NCI-H526 treated with DMSO at 0.1 percent for 48 hours (cell line): ENCODE measurements at regions not wholly inside any gene's neighbourhood (a gene's known extent, or its start where the extent isn't known, plus 50 kb on each side); places are given as distances from the start of the nearest gene placed in this dataset.
"Not testable (repeated sequence)": the region's sequence is repeated elsewhere in the genome, so short reads cannot be mapped to it uniquely, and the experiment has no call there.

Experiments
- DNase-seq: peaks from one replicate; lab custom pipeline; 2025; lab: John Stamatoyannopoulos, UW

DNA sequence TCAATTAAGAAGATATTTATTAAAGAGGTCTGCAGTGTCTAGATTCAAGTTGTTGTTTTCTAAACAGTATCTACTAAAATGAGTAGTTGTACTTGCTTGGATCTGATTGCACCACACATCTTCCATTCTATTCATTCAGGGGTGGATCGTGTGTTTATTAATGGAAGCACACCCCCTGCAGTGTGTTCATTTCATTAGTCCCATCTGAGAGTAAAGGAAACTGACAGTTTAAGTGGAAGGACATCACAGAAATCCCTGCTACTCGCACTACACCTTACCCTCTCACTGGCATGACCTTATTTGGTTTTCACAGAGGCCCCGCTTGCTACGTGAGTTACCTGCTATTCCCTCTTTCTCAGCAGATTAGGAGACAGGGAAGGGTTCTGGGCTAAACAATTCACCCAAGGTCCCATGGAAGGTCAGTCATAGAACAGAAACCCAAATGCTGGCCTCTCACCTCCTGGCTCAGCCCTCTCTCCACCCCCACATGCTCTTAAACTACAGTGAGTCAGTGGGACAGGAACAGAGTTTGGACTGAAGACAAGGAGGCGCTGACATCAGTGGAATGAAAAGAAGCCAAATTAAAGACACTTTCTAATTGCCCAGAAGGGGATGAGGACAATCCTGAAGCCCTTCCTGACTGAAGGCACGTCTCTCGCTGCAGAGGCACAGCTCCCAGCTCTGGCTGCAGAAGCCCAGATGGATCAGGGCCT lies 369.2 kb upstream of the NRP1 start:
- no peak for DNase-seq

DNA sequence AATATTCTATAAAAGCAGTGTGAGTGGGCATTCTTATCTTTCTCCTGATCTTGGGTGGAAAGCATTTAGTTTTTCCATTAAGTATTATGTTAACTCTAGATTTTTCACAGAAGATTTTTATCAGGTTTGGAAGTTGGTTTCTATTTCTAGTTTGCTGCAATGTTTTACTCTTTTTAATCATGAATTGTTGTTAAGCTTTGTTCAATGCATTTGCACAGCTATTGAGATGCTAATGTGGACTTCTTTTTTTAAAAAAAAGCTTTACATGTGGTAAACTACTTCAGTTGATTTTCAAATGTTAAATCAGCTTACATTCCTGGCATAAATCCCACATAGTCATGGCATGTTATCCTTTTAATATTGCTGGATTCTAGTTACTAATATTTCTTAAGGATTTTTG lies 363.6 kb upstream of the NRP1 start:
- DNase-seq: no peak

DNA sequence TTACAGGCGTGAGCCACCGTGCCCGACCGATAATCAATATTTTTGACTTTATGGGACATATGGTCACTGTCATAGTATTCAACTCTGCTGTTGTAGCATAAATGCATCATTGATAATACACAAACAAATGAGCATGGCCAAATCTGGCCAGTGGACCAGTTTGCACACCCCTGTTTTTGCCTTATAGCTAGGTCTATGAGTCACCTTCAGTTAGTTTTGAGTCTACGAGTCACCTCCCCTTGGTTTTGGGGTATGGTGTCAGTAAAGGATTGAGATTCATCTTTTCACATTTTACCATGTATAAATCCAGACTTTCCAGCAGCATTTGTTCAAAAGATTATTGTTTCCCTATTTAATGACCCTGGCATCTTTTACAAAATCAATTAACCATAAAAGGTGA lies 362.5 kb upstream of the NRP1 start:
- DNase-seq: no peak

DNA sequence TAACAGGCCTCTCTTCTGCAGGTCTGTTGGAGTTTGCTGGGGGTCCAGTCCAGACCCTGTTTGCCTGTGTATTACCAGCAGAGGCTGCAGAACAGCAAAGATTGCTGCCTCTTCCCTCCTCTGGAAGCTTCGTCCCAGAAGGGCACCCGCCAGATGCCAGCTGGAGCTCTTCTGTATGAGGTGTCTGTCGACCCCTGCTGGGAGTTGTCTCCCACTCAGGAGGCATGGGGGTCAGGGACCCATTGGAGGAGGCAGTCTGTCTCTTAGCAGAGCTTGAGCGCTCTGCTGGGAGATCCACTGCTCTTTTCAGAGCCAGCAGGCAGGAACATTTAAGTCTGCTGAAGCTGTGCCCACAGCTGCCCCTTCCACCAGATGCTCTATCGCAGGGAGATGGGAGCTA lies 361.1 kb upstream of the NRP1 start:
- DNase-seq: no peak

DNA sequence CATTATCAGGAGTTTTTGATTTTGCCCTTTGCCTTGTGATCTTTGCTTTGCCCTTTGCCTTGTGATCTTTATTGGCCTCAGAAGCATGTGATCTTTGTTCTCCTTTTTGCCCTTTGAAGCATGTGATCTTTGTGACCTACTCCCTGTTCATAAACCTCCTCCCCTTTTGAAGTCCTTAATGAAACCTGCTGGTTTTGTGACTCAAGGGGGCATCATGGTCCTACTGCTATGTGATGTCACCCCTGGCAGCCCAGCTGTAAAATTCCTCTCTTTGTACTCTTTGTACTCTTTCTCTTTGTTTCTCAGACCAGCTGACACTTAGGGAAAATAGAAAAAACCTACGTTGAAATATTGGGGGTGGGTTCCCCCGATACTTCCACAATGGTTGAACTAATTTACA lies 356.1 kb upstream of the NRP1 start:
- not testable (repeated sequence) for DNase-seq

DNA sequence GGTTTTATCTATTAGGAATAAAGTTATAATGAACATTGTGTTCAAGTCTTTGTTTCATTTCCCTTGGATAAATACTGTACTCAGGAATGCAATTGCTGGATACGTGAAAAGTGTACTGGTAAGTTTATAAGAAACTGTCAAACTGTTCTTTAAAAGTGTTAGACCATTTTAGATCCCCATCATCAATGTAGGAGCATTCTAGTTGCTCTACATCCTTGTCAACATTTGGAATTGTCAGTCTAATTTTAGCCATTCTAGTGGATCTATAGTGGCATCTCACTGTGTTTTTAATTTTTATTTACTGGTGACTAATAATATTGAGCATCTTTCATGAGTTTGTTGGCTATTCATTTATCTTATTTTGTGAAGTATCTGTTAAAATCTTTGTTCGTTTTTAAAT lies 354.0 kb upstream of the NRP1 start:
- DNase-seq: no peak

DNA sequence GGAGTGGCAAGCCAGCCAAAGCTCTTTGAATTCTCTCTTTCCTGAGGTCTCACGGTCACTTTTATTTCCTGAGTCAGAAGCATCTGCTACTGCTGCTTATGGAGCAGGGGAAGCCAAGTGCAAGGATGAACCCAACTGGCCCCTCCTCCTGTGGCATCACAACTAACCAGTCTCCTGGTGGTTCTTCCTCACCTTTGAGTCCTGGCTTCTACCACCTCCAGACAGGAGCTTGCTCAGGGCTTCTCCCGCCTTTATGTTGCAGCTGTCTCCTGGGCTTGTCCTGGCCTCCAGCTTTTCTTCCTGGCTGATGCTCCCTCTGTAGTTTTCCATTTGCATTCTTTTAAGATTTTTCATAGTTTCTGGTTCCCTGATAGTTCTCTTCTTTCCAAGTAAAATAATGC lies 349.7 kb upstream of the NRP1 start:
- DNase-seq: no peak

DNA sequence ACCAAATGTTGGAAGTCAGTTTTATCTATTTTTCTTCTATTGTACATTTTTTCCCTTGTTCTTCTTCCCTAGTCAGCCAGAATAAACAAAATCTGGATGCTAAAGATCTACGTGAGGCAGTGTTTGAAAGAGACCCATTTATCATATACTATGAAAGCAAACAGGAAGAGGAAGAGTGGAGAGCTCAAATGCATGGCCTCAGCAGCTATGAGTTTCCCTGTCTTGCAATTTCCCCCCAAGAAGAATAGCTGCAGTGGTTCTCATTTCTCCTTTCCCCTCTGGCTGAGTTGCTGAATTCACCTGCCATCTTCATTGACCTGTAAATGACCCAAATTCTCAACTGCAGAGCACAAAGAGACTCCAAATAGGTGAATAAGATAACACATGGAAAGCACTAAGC lies 347.1 kb upstream of the NRP1 start:
- no peak for DNase-seq

DNA sequence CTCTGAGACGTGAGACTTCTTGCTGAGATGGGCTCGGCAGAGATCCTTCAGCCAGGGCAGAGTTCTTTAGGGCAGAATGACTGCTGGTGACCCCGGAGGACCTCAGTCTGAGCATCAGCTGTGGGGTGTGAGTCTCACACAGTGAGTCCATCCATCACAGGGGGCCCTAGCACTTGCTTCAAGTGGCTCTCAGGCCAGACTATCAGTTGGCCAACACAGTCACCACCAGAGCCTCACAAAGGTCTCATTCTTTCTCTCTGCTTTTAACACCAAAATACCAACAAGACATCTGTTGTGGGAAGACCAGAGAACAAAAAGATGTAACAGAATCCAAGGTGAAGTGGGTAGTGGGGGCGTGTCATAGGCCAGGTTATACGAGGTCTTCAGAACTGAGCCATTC lies 345.6 kb upstream of the NRP1 start:
- no peak for DNase-seq

DNA sequence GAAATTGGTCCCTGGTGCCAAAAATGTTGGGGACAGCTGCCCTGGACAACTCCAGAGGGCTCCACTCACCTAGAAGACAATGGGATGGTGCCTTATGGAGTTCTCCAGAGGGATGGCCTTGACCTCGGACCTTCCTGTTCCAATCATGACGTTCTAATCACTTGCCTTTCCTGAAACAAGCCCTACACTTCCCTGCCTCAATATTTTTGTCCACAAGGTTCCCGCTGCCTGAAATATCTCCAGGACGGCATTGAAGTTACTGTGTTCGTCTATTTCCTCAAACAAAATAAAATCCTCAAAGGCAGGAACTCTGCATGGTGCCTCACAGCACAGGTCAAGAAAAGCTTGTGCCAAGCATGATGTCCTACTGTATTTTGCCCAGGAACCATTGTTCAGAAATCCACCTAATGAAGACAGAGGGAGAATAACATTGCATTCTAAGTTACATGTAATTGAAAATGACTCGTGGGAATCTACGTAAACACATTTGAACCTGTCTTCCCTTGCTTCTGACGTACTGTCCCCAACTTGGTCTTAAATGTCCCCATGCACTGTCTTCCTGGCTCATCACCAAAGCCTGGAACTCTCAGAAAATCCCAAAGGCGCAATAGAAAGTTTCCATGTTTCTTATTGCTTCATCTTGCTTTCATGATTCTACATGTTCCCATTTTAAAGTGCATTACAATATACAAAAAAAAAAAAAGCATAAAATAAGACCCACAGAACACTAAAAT lies 342.3 kb upstream of the NRP1 start:
- DNase-seq: no peak

DNA sequence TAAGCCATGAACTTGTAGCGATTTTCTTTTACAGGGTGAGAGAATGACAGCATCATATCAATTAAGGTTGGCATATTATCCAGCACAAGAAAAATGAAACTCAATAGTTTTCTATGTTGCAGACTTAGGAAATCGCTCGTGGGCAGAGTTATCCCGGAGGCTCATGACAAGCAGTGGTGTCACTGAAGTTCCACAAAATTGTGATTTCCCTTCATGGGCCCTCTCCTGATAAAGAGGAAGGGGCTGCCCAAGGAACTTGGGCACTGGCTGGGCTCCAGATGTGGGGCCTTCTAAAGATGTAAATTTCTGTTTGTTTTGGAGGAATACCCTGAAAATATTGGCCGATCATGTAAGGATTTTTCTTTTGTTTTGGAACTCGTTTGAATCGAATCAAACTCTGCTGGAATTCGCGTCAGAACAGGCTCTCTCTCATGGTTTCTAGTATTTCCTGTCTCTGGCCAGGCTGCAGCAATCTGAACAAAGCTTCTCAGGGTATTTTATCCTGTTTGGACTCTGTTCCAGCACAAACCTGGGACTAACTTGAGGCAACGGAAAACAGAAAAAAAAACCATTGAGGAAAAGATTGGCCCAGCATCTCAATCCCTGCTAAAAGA lies 340.6 kb upstream of the NRP1 start:
- DNase-seq: no peak

DNA sequence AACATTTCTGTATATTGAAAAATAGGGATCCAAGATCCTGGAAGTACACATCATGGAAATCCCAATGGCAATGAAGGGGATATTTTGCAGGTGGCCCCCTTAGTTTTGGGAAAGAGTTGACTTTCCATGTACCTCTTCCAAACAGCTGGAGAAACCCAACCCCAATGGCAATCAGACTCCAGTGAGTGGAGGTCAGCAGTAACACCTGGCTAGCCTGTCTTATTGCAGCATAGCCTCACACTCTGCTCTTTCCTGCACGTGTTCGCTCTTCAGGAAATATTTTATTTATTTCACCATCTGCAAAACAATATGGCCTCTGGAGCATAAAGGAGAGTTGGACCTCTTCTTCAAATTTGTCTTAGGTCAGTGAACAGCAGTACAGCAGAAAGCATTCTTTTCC lies 340.0 kb upstream of the NRP1 start:
- DNase-seq: no peak

DNA sequence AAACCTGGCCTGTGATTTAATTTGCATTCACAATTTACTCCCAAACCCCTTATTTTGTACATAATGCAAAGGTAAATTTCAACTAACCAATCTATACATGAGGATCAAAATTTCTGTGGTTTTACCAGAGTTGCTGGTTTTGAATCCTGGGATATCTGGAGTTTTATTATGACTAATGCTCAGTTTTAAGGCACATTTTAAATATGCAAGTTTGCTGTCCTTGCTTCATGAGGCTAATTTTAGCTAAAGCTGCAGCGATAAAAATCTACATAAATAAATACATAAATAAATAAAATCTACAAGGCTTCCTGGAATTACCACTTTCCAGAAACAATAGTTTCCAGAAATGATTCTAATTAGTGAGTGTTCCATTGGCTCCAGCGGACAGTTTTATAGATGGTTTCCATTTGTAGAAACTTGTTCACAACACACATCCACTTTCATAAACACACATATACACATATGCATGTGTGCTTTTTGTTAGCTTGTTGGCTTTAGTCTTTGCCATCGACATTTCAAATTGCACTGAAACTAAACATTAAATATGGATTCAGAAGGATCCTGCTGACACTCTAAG lies 339.5 kb upstream of the NRP1 start:
- no peak for DNase-seq

DNA sequence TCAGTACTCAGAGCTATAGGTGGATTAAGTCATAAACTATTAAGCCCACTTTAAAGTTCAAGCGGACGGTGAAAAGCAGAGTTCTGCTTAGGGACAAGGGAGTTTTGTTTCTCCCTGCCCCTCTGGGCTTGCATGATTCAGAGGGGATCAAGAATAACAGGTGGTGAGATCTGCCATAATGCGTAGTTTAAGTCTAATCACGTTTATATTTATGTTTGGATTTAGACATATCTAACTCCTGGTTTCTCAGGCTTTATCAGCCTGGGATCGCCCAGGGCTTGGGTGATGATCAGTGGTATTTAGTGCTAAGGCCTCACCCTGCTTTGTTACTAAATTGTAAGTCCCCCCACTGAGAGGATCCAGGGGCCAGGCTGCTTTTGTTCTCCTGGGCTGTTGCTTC lies 335.4 kb upstream of the NRP1 start:
- no peak for DNase-seq

DNA sequence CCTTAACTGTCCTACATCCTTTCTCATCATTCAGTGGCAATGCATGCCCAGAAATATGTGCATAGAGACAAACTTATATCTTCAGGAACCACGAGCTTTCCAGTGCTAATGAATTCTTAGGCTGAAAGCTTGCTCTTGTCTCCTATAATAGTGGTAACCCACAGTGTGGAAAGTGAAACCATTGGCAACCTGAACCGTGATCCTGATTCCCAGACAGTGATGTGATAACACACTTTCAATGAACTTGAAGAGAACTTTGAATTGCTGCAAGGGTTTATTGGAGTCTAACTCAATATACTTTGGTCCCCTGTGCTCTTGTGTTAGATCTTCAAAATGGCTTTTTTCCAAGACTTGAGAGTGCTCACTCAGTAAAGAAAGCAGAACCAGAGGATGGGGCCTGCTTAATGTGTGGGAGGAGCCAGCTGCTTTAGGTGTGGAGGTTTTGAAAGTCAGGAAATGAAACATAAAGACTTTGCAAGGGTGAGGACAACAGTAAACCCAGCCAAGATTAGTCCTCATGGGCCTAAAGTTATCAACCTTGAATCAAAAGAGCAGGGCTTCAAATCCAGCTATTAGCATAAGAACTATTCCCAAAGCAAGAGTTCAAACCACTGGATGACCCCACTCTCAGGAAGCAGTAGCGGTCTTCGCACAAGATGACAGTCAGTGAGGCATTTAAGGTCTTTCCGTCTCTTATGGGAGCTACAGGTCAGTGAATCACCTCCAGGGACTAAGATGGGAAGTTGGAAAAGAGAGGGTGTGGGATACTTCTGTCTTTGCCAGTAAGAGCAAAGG lies 332.4 kb upstream of the NRP1 start:
- DNase-seq: no peak

DNA sequence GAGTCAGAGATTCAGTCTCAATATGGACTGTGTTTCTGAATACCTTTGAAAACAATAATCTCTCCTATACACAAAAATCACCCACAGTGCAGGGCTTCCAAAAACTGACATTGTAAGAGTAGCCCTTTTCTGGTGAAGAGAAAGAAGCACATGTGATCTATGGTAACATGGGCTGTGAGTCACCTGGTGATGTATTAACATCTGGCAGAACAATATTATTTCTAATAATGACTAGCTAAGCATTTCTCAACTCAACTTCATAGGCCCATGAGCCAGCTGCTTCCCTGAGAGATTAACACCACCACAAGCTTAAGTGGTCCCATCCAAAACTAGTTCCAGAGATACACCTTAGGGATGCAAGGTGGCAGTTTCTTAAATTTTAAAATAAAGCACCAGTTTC lies 331.0 kb upstream of the NRP1 start:
- DNase-seq: no peak

DNA sequence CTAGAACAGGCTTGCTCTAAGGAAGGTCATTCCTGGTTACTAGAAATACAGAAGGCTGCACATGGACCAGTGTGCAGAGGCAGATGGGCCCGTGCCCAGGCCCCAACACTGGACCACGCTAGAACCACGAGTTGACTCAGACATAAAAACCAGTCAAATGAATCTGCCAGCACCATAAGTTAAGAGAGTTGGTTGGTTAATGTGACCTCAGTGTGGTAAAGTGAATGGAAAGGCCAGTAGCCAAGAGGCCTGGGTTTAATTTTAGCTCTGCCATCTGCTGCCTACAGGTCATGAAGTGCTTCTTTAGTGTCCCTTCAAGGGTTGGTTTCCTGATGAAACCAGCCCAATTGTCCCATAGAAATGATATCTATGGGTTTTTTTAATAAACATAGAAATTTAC lies 329.6 kb upstream of the NRP1 start:
- DNase-seq: no peak

DNA sequence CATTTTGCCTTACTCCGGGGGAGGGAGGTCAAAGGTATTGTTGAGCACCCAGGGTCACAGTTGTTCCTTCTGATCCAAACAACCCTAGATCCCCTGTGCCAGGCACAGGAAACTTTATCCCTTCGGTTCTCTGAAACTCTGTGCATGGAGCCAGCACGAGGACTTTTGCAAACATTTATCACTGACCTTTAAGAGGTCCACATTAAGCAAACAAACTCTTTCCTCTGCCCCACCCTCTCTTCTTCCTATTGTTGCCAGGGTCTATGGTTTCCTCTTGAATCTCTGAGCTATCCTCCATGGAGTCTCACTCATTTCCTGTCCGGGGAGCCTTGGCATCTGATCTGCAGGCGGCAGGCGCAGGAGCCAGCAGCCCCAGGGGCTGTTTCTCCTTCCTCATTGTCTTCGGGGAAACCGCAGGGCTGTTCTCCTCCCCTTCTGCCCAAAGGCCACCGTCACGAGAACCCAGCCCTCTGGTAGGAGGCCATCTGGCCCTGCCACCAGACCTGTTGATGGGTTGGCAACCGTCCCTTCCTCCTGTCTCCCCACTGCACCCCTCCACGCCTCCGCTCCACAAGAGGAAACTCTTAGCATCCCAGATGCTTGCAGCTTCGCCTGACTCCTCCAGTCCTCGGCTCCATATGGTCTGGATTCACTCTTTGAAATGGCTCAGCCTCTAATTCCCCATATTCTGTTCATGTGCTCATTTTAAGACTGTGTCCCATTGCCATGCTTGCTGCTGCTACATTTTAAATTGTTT lies 327.3 kb upstream of the NRP1 start:
- no peak for DNase-seq

DNA sequence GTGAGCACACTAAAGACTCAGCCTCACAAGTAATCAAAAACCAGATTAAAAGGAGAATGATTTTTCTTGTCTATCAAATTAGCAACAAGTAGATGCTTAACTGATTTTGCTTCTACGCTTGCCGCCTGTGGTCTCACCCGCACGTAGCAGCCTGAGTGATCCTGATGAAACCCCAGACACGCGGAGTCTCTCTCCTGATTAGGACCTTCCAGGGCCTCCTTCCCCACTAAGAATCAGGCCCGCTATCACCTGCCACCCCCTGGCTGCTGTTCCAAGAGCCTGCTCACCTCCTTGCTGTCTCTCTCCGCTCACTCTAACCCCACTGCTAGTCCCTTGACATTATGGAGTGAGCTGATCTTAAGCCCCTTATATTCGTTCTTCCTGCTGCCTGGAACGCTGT lies 325.9 kb upstream of the NRP1 start:
- no peak for DNase-seq

DNA sequence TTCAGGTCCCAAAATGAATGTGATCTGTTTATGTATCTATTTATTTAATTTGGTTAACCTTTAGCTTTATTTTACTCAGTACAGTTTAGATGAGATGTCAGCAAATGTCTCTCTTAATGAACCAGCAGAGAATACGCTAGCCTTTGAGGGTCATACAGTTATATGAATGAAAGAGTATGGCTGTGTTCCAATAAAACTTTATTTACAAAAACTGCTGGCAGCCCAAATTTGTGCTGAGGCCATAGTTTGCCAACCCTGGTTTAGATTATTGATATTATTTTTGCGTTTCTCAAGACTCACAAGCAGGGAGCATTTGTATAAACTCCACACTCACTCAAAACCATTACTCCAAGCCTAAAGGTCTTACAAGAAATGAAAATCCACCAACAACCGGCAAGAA lies 323.4 kb upstream of the NRP1 start:
- no peak for DNase-seq

DNA sequence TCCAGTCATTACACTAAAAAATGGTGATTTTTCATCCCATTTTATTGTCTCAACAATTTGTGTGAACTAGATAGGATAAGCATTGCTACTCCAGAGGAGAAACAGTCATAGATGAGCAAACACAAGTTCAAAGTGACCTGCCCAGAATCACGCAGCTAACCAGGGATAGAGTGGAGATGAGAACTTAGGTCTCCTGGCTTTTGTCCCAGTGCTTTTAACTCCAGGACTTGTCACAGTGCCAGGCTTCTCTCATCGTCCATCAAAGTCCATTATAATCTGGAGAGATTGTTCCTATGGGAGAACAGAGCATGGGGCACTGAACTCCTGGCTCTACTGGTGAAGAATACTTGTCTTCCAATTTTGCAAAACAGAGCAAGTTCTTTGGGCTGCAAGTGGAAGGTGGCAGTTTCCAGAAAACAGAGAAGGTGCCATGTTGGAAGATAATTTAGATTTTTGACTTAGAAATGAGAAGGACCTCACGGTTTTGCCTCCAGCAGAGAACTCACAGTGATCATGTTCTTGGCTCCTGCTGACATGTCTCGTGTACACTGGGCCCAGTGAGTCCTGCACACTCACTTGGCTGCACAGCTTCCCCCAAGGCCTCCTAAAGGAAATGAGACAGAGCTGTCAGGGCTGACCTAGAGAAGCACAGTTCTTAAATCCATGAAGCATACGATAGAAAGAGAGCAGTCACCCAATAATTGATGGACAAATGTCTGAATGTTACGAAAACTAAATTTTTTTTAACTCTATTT lies 322.9 kb upstream of the NRP1 start:
- DNase-seq: no peak
